ENCODE measurements at regions not wholly inside any gene's neighbourhood (a gene's known extent, or its start where the extent isn't known, plus 50 kb on each side); places are given as distances from the start of the nearest gene placed in this dataset.

DNA sequence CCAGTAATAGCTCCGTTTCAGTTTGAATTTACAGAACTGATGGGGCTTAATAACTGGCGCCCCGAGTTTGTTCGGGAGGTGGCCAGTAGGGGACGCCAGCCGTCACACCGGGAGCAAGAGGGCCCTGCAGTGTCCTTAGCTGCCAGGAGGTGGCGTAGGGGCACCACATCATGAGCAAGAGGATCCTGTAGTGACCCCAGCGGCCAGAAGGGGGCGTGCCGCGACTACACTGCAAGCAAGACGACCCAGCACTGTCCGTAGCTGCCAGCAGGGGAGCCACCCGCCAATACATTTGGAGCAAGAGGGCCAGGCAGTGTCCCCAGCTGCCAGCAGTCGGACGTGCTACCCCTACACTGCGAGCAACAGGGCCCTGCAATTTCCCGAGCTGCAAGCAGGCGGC lies 663.7 kb upstream of the B3GAT1 start:
- TF ChIP-seq, protein P1, sequence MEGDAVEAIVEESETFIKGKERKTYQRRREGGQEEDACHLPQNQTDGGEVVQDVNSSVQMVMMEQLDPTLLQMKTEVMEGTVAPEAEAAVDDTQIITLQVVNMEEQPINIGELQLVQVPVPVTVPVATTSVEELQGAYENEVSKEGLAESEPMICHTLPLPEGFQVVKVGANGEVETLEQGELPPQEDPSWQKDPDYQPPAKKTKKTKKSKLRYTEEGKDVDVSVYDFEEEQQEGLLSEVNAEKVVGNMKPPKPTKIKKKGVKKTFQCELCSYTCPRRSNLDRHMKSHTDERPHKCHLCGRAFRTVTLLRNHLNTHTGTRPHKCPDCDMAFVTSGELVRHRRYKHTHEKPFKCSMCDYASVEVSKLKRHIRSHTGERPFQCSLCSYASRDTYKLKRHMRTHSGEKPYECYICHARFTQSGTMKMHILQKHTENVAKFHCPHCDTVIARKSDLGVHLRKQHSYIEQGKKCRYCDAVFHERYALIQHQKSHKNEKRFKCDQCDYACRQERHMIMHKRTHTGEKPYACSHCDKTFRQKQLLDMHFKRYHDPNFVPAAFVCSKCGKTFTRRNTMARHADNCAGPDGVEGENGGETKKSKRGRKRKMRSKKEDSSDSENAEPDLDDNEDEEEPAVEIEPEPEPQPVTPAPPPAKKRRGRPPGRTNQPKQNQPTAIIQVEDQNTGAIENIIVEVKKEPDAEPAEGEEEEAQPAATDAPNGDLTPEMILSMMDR (IDR thresholded peaks at IDR 0.05) = no peak
- TF ChIP-seq POLR2A (IDR thresholded peaks at IDR 0.05) = no peak
- intact Hi-C loops (cut with DNase I; ENCODE audit: low total_unique reads) = no loop called here
- peak; percentile 47 to 93 for DNase-seq (ENCODE audit: low spot score in 2 of 2)
- no peak overlapping the region for H3K4me3 ChIP-seq (ENCODE audit: low read depth, poor library complexity, severe bottlenecking)
- 54 to 67% methylated on average over 13 to 18 of the region's 20 CpGs for WGBS, 2 donors

DNA sequence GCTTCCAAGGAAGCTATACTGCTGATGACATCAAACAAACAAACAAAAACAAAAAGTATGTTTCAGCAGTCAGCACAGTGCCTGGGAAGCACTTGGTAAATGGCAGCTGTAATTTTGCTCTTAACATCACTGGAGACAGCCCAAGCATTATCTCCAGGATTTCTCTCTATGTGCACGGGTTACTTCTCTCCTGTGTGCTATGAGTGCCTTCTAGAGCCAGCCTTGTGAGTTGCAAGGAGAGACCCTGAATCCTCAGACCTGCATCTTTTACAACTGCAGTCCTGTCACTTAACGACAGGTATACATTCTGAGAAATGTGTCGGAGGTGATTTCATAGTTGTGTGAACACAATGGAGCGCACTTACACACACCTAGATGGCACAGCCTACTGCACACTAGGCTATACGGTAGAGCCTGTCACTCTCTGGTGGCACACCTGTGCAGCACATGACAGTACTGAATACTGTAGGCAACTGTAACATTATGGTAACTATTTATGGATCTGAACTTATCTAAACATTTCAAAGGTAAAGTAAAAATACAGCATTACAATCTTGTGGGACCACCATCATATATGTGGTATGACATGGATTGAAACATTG lies 662.5 kb upstream of the B3GAT1 start:
- TF ChIP-seq POLR2A (IDR thresholded peaks at IDR 0.05) = no peak
- TF ChIP-seq, protein P1 (IDR thresholded peaks at IDR 0.05) = no peak
- WGBS, 2 donors = 80 to 85% methylated on average over 5 of the region's 5 CpGs
- no peak for DNase-seq (ENCODE audit: low spot score in 2 of 2)
- intact Hi-C loops (cut with DNase I; ENCODE audit: low total_unique reads) = no loop called here
- no peak overlapping the region for H3K4me3 ChIP-seq (ENCODE audit: low read depth, poor library complexity, severe bottlenecking)

DNA sequence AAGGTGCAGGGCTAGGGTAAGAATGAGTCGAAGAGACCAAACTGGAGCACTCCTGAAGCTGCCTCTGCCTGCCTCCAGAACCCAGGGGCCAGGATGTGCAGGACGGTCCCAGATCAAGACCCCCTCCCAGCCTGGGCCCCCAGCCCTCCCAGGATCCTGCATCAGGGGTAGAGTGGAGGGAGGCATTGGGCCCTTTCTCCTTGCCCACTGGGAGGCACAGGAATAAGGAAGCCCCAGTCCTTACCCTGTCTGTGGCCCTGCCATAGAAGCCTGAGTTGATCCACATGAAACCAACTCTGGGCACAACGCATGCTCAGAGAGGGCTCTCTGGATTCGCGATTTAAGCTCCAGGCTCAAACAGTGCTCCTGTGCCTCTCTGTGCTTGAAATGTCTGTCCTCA lies 661.8 kb upstream of the B3GAT1 start:
- intact Hi-C loops (cut with DNase I; ENCODE audit: low total_unique reads) = no loop called here
- DNase-seq (ENCODE audit: low spot score in 2 of 2) = no peak
- no peak for TF ChIP-seq POLR2A (IDR thresholded peaks at IDR 0.05)
- TF ChIP-seq, protein P1 (IDR thresholded peaks at IDR 0.05) = no peak
- H3K4me3 ChIP-seq (ENCODE audit: low read depth, poor library complexity, severe bottlenecking) = no peak overlapping the region
- WGBS, 2 donors = 80 to 98% methylated on average over 4 of the region's 5 CpGs

DNA sequence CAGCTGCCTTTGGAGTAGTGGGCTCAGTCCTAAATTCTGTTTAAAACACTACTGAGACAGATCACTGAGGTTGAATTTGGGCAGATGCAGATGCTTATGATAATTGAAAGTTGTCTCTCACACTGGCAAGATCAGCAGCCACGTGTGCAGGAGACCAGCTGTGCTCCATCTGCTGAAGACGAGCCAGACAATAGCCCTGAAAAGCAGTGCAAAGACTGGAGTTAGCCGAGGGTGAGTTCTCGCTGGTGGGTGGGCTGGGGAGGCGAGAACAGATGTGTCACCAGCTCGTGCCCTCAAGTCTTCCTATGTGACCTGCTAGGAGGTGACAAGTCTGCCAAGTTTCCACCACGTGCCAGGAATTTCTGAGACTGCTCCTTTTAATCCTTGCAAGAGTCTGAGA lies 661.3 kb upstream of the B3GAT1 start:
- WGBS, 2 donors = 57 to 72% methylated on average over 7 of the region's 7 CpGs
- no peak overlapping the region for H3K4me3 ChIP-seq (ENCODE audit: low read depth, poor library complexity, severe bottlenecking)
- intact Hi-C loops (cut with DNase I; ENCODE audit: low total_unique reads) = no loop called here
- TF ChIP-seq, protein P1 (IDR thresholded peaks at IDR 0.05) = no peak
- TF ChIP-seq POLR2A (IDR thresholded peaks at IDR 0.05) = no peak
- DNase-seq (ENCODE audit: low spot score in 2 of 2) = no peak

DNA sequence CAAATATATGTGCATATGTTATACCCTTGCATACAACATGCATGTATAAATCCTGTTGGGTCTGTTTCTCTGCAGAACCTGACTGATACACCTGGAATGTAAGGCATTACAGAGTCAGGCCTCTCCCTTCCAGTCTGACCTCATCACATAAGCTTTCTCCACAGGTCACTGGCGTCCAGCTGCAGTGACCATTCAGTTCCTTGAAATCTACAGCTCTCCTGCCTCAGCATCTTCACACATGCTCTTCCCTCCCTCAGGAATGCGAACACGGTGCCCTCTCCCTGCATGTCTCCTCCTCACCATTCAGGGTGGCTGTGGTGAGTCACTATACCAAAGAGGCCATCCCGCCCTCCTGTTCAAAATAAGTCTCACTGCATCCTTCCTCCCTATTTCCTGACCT lies 657.8 kb upstream of the B3GAT1 start:
- TF ChIP-seq, protein P1 (IDR thresholded peaks at IDR 0.05) = no peak
- no peak for TF ChIP-seq POLR2A (IDR thresholded peaks at IDR 0.05)
- H3K4me3 ChIP-seq (ENCODE audit: low read depth, poor library complexity, severe bottlenecking) = no peak overlapping the region
- WGBS, 2 donors = 69 to 76% methylated on average over 4 of the region's 4 CpGs
- no peak for DNase-seq (ENCODE audit: low spot score in 2 of 2)
- intact Hi-C loops (cut with DNase I; ENCODE audit: low total_unique reads) = no loop called here

DNA sequence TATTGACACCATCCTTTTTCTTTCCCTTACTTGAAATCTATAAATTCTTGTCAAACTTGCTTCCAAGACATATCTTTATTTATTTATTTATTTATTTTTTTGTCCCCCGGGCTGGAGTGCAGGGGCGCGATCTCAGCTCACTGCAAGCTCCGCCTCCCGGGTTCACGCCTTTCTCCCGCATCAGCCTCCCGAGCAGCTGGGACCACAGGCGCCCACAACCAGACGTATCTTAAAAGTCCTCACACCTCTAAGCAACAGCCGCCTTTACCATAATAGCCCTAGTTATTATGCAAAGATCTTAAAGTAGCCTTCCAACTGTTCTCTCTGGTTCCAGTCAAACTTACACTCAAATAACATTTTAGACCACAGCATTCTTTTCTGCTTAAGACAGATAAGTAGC lies 657.0 kb upstream of the B3GAT1 start:
- intact Hi-C loops (cut with DNase I; ENCODE audit: low total_unique reads) = no loop called here
- no peak overlapping the region for H3K4me3 ChIP-seq (ENCODE audit: low read depth, poor library complexity, severe bottlenecking)
- WGBS, 2 donors = 91 to 92% methylated on average over 11 of the region's 11 CpGs
- TF ChIP-seq POLR2A (IDR thresholded peaks at IDR 0.05) = no peak
- TF ChIP-seq, protein P1 (IDR thresholded peaks at IDR 0.05) = no peak
- DNase-seq (ENCODE audit: low spot score in 2 of 2) = no peak

All from lower leg skin (tissue), 4 donors.